OCI-LY1 (cell line): ENCODE measurements at regions not wholly inside any gene's neighbourhood (a gene's known extent, or its start where the extent isn't known, plus 50 kb on each side); places are given as distances from the start of the nearest gene placed in this dataset.
A peak's percentile ranks its signal among the peaks of the same experiment; 100 is the strongest.

Experiments
- H2AFZ ChIP-seq: fragments of 200-600 bp; sonication (generic), shearing (Covaris generic); 2 replicates; pipeline ENCODE4 v1.6.0; 2014; ENCODE audit warnings: antibody characterized with exemption, mild to moderate bottlenecking, low read length
- H3F3A ChIP-seq: fragments of 200-600 bp; sonication (generic), shearing (Covaris generic); 2 replicates; pipeline ENCODE4 v1.6.0; 2014; ENCODE audit warnings: mild to moderate bottlenecking, antibody characterized with exemption, low read length, moderate library complexity; ENCODE audit not compliant: insufficient read depth
- H3K27ac ChIP-seq: fragments of 200-600 bp; sonication (generic); 2 replicates; pipeline ENCODE4 v1.5.1; 2014; ENCODE audit warnings: low read length, mixed run types, mild to moderate bottlenecking, low read depth; ENCODE audit not compliant: poor library complexity, severe bottlenecking
- H3K27me3 ChIP-seq: fragments of 200-600 bp; sonication (generic); 2 replicates; pipeline ENCODE4 v1.6.0; 2014; ENCODE audit warnings: antibody characterized with exemption, mild to moderate bottlenecking, low read length, moderate library complexity; ENCODE audit not compliant: insufficient read depth
- H3K36me3 ChIP-seq: fragments of 200-600 bp; sonication (generic); 2 replicates; pipeline ENCODE4 v1.6.1; 2014; ENCODE audit warnings: mild to moderate bottlenecking, antibody characterized with exemption, low read length, moderate library complexity, mixed read lengths; ENCODE audit not compliant: insufficient read depth
- H3K4me1 ChIP-seq: fragments of 200-600 bp; sonication (generic); 2 replicates; pipeline ENCODE4 v1.5.1; 2014; ENCODE audit warnings: mild to moderate bottlenecking, low read length, moderate library complexity; ENCODE audit not compliant: insufficient read depth, severe bottlenecking
- H3K4me2 ChIP-seq: fragments of 200-600 bp; sonication (generic), shearing (Covaris generic); 2 replicates; pipeline ENCODE4 v1.6.1; 2014; ENCODE audit warnings: low read length
- H3K4me3 ChIP-seq: fragments of 200-600 bp; sonication (generic); 2 replicates; pipeline ENCODE4 v1.5.1; 2014; ENCODE audit warnings: low read length, low read depth, mild to moderate bottlenecking, mixed read lengths; ENCODE audit not compliant: poor library complexity, severe bottlenecking
- H3K79me2 ChIP-seq: fragments of 200-600 bp; shearing (Covaris generic); 2 replicates; pipeline ENCODE4 v1.6.1; 2016; ENCODE audit warnings: mixed run types, low read length, mixed read lengths; ENCODE audit not compliant: insufficient read depth
- H3K9ac ChIP-seq: fragments of 200-600 bp; sonication (generic), shearing (Covaris generic); 2 replicates; pipeline ENCODE4 v1.6.1; 2014; ENCODE audit warnings: mild to moderate bottlenecking, low read length, mixed read lengths
- H3K9me2 ChIP-seq: fragments of 200-600 bp; sonication (generic), shearing (Covaris generic); 2 replicates; pipeline ENCODE4 v1.6.1; 2014; ENCODE audit warnings: low read depth, mild to moderate bottlenecking, low read length, mixed read lengths
- H3K9me3 ChIP-seq: fragments of 200-600 bp; shearing (Covaris generic); 2 replicates; pipeline ENCODE4 v1.6.1; 2014; ENCODE audit warnings: low read length, mixed read lengths
- H4K20me1 ChIP-seq: fragments of 200-600 bp; sonication (generic), shearing (Covaris generic); 2 replicates; pipeline ENCODE4 v1.6.0; 2016; ENCODE audit warnings: mild to moderate bottlenecking, low read length; ENCODE audit not compliant: insufficient read depth
- CTCF ChIP-seq: fragments of 200-600 bp; sonication (generic), shearing (Covaris generic); IDR thresholded peaks from 2 replicates; pipeline ENCODE4 v1.5.1; 2017; ENCODE audit warnings: mild to moderate bottlenecking, antibody characterized with exemption, low read length, moderate library complexity, mixed read lengths
- EZH2 ChIP-seq: fragments of 200-600 bp; sonication (generic), shearing (Covaris generic); IDR thresholded peaks from 2 replicates; pipeline ENCODE4 v1.8.0; 2017; ENCODE audit warnings: borderline replicate concordance, mixed run types, mild to moderate bottlenecking, antibody characterized with exemption, low read length, moderate library complexity, mixed read lengths

GRCh38 chr1:209241487-209241886 lies 342.0 kb upstream of the CAMK1G start:
- Histone ChIP-seq H3K4me1 (no peaks in the 10 kb centered on the region), H3K36me3 (no peaks in the 10 kb centered on the region), H3F3A (no peaks in the 10 kb centered on the region), H3K4me3 (no peak overlapping the region), H4K20me1 (no peaks in the 10 kb centered on the region), H3K9me2 (no peaks in the 10 kb centered on the region), H2AFZ (no peak overlapping the region), H3K27ac (no peak overlapping the region), H3K9me3 (no peaks in the 10 kb centered on the region), H3K9ac (no peak overlapping the region), H3K79me2 (no peaks in the 10 kb centered on the region), H3K4me2 (no peak overlapping the region), H3K27me3 (no peaks in the 10 kb centered on the region)
- TF ChIP-seq EZH2 (no peak), CTCF (no peak)

GRCh38 chr1:209248649-209249279 lies 334.8 kb upstream of the CAMK1G start:
- no peaks in the 10 kb centered on the region for H3K36me3 ChIP-seq
- no peak overlapping the region for H3K9ac ChIP-seq
- H3F3A ChIP-seq = no peaks in the 10 kb centered on the region
- no peak for TF ChIP-seq EZH2
- peak; percentile 84 for TF ChIP-seq CTCF
- no peak overlapping the region for H3K4me2 ChIP-seq
- H4K20me1 ChIP-seq = no peaks in the 10 kb centered on the region
- no peaks in the 10 kb centered on the region for H3K4me1 ChIP-seq
- H3K27me3 ChIP-seq = no peaks in the 10 kb centered on the region
- H3K27ac ChIP-seq = no peak overlapping the region
- H3K9me3 ChIP-seq = no peaks in the 10 kb centered on the region
- H3K4me3 ChIP-seq = no peak overlapping the region
- H3K9me2 ChIP-seq = no peaks in the 10 kb centered on the region
- no peaks in the 10 kb centered on the region for H3K79me2 ChIP-seq
- no peak overlapping the region for H2AFZ ChIP-seq

- no peaks in the 10 kb centered on the region for H3K4me1 ChIP-seq
- H3K9ac ChIP-seq = no peak overlapping the region
- H3K36me3 ChIP-seq = no peaks in the 10 kb centered on the region
- H2AFZ ChIP-seq = no peak overlapping the region
- H3K4me2 ChIP-seq = no peak overlapping the region
- no peaks in the 10 kb centered on the region for H3K79me2 ChIP-seq
- no peak overlapping the region for H3K27ac ChIP-seq
- TF ChIP-seq CTCF = no peak
- no peaks in the 10 kb centered on the region for H3K9me2 ChIP-seq
- H3K27me3 ChIP-seq = no peaks in the 10 kb centered on the region
- H4K20me1 ChIP-seq = no peaks in the 10 kb centered on the region
- H3K9me3 ChIP-seq = no peaks in the 10 kb centered on the region
- H3F3A ChIP-seq = no peaks in the 10 kb centered on the region
- H3K4me3 ChIP-seq = no peak overlapping the region
Measured at GRCh38 chr1:209249280-209249670, 334.2 kb upstream of the CAMK1G start.
